OCI-LY7 (cell line): ENCODE measurements at regions not wholly inside any gene's neighbourhood (a gene's known extent, or its start where the extent isn't known, plus 50 kb on each side); places are given as distances from the start of the nearest gene placed in this dataset.

Experiments used
- EZH2phosphoT487 ChIP-seq: fragments of 200-600 bp; sonication (generic); IDR thresholded peaks from 2 replicates; pipeline ENCODE4 v1.6.1; 2018; ENCODE audit warnings: low read depth, borderline replicate concordance, mild to moderate bottlenecking, mixed run types, antibody characterized with exemption, low read length, moderate library complexity, mixed read lengths
- TF ChIP-seq, protein P1 (sequence below): fragments of 200-600 bp; sonication (generic); conservative IDR thresholded peaks from 2 replicates; pipeline ENCODE4 v1.5.1; 2014; ENCODE audit warnings: mild to moderate bottlenecking, antibody characterized with exemption, low read length, moderate library complexity, mixed read lengths

GRCh38 chr10:8316284-8316683, 261.8 kb downstream of the GATA3 start:
- TF ChIP-seq, protein P1, sequence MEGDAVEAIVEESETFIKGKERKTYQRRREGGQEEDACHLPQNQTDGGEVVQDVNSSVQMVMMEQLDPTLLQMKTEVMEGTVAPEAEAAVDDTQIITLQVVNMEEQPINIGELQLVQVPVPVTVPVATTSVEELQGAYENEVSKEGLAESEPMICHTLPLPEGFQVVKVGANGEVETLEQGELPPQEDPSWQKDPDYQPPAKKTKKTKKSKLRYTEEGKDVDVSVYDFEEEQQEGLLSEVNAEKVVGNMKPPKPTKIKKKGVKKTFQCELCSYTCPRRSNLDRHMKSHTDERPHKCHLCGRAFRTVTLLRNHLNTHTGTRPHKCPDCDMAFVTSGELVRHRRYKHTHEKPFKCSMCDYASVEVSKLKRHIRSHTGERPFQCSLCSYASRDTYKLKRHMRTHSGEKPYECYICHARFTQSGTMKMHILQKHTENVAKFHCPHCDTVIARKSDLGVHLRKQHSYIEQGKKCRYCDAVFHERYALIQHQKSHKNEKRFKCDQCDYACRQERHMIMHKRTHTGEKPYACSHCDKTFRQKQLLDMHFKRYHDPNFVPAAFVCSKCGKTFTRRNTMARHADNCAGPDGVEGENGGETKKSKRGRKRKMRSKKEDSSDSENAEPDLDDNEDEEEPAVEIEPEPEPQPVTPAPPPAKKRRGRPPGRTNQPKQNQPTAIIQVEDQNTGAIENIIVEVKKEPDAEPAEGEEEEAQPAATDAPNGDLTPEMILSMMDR, result no peak
- no peak for TF ChIP-seq EZH2phosphoT487
